IMR-90 (cell line): ENCODE measurements at regions not wholly inside any gene's neighbourhood (a gene's known extent, or its start where the extent isn't known, plus 50 kb on each side); places are given as distances from the start of the nearest gene placed in this dataset.

ENCODE experiments used
- CTCF ChIP-seq: conservative IDR thresholded peaks from 2 replicates; pipeline ENCODE4 v1.5.1; 2012; ENCODE audit warnings: mild to moderate bottlenecking, low read depth, low read length, improper control_type of control experiment
- MXI1 ChIP-seq: IDR thresholded peaks from 2 replicates; pipeline ENCODE4 v1.6.1; 2012; ENCODE audit warnings: low read depth, mild to moderate bottlenecking, low read length, moderate library complexity, borderline replicate concordance
- NFE2L2 ChIP-seq: fragments of 150-350 bp; IDR thresholded peaks from 2 replicates; pipeline ENCODE4 v1.6.1; 2016; ENCODE audit warnings: low read depth, mild to moderate bottlenecking, low read length
- POLR2A ChIP-seq: IDR thresholded peaks from 2 replicates; pipeline ENCODE4 v1.6.1; 2012; ENCODE audit warnings: mild to moderate bottlenecking, low read depth, low read length
- RAD21 ChIP-seq: IDR thresholded peaks from 2 replicates; pipeline ENCODE4 v1.6.1; 2012; ENCODE audit warnings: low read length, improper control_type of control experiment
- RFX5 ChIP-seq: IDR thresholded peaks from 2 replicates; pipeline ENCODE4 v1.8.0; 2012; ENCODE audit warnings: low read depth, mild to moderate bottlenecking, low read length, moderate library complexity

- TF ChIP-seq CTCF (no peak), RAD21 (no peak), POLR2A (no peak), NFE2L2 (no peak), RFX5 (no peak), MXI1 (no peak)
Observed at GRCh38 chr5:123875561-123876275, 363.7 kb downstream of the CSNK1G3 start.
